Parathyroid adenoma (tissue), 2 donors: ENCODE measurements at regions not wholly inside any gene's neighbourhood (a gene's known extent, or its start where the extent isn't known, plus 50 kb on each side); places are given as distances from the start of the nearest gene placed in this dataset.

Experiments
- H2AFZ ChIP-seq: fragments of 300-600 bp; sonication (generic); one replicate; pipeline ENCODE4 v1.7.0; 2017; ENCODE audit warnings: antibody characterized with exemption, mild to moderate bottlenecking
- H3K27ac ChIP-seq: fragments of 300-600 bp; sonication (generic); one replicate; pipeline ENCODE4 v1.7.0; 2017
- H3K27me3 ChIP-seq: fragments of 300-600 bp; sonication (generic); one replicate; pipeline ENCODE4 v1.7.0; 2017; ENCODE audit warnings: low read length; ENCODE audit not compliant: control insufficient read depth, insufficient read depth
- H3K36me3 ChIP-seq: fragments of 300-600 bp; sonication (generic); one replicate; pipeline ENCODE4 v1.7.0; 2017; ENCODE audit warnings: low read length; ENCODE audit not compliant: control insufficient read depth, insufficient read depth
- H3K4me1 ChIP-seq: fragments of 300-600 bp; sonication (generic); one replicate; pipeline ENCODE4 v1.7.0; 2017; ENCODE audit warnings: control low read depth
- H3K4me2 ChIP-seq: fragments of 300-600 bp; sonication (generic); one replicate; pipeline ENCODE4 v1.7.0; 2017; ENCODE audit warnings: low read length
- H3K4me3 ChIP-seq: fragments of 300-600 bp; sonication (generic); one replicate; pipeline ENCODE4 v1.7.0; 2017; ENCODE audit warnings: low read depth, low read length
- H3K79me2 ChIP-seq: fragments of 300-600 bp; sonication (generic); one replicate; pipeline ENCODE4 v1.7.0; 2017; ENCODE audit warnings: control low read depth
- H3K9ac ChIP-seq: fragments of 300-600 bp; sonication (generic); one replicate; pipeline ENCODE4 v1.7.0; 2017; ENCODE audit warnings: mild to moderate bottlenecking
- H3K9me3 ChIP-seq: fragments of 300-600 bp; sonication (generic); one replicate; pipeline ENCODE4 v1.7.0; 2017; ENCODE audit warnings: low read length; ENCODE audit not compliant: control insufficient read depth
- TF ChIP-seq, protein P1 (sequence below): fragments of 300-600 bp; sonication (generic); IDR thresholded peaks from one replicate; pipeline ENCODE4 v1.7.0; 2017; ENCODE audit warnings: antibody characterized with exemption, mild to moderate bottlenecking
- donor health status: primary hyperparathyroidism.

DNA sequence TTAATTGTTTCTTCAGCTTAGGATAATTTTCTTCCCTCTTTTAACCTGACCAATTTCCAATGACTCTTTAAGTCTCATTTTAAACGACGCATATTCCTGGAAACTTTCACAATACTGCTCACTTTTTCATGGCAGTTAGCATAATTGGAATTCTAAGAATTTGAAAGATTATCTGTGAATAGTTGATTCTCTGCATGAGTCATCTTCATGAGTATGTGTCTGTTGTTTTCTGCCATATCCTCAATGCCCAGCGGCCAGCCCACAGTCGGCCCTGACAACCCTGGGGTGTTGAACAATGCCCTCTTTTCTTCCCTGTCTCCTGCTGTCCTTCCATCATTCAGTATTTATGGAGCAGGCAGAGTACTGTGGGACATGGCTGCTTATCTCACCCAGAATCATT lies 554.2 kb downstream of the CDH26 start:
- Histone ChIP-seq H3K27me3 (no peaks in the 10 kb centered on the region), H3K9ac (no peak overlapping the region), H3K4me2 (no peak overlapping the region), H3K9me3 (no peaks in the 10 kb centered on the region), H2AFZ (no peak overlapping the region), H3K4me3 (no peak overlapping the region), H3K27ac (no peak overlapping the region), H3K4me1 (no peaks in the 10 kb centered on the region), H3K79me2 (no peaks in the 10 kb centered on the region), H3K36me3 (no peaks in the 10 kb centered on the region)
- TF ChIP-seq, protein P1, sequence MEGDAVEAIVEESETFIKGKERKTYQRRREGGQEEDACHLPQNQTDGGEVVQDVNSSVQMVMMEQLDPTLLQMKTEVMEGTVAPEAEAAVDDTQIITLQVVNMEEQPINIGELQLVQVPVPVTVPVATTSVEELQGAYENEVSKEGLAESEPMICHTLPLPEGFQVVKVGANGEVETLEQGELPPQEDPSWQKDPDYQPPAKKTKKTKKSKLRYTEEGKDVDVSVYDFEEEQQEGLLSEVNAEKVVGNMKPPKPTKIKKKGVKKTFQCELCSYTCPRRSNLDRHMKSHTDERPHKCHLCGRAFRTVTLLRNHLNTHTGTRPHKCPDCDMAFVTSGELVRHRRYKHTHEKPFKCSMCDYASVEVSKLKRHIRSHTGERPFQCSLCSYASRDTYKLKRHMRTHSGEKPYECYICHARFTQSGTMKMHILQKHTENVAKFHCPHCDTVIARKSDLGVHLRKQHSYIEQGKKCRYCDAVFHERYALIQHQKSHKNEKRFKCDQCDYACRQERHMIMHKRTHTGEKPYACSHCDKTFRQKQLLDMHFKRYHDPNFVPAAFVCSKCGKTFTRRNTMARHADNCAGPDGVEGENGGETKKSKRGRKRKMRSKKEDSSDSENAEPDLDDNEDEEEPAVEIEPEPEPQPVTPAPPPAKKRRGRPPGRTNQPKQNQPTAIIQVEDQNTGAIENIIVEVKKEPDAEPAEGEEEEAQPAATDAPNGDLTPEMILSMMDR = no peak

DNA sequence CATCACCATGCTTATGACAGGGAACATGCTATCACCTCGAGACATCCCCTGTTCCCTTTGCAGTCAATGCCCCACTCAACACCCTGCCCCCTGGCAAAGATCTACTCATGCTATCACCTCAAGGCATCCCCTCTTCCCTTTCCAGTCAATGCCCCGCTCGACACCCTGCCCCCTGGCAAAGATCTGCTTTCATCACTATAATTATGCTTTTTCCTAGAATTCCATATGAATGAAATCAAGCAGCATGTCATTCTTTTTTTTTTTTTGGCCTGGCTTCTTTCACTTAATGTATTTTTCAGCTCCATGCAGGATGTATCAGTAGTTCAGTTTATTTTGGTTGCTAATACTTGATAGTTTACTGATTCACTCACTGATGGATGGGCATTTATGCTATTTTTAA lies 554.9 kb downstream of the CDH26 start:
- Histone ChIP-seq H3K36me3 (no peaks in the 10 kb centered on the region), H3K9me3 (no peaks in the 10 kb centered on the region), H3K79me2 (no peaks in the 10 kb centered on the region), H3K27me3 (no peaks in the 10 kb centered on the region), H3K4me2 (no peak overlapping the region), H3K9ac (no peak overlapping the region), H2AFZ (no peak overlapping the region), H3K4me3 (no peak overlapping the region), H3K4me1 (no peaks in the 10 kb centered on the region), H3K27ac (no peak overlapping the region)
- TF ChIP-seq, protein P1 = no peak

DNA sequence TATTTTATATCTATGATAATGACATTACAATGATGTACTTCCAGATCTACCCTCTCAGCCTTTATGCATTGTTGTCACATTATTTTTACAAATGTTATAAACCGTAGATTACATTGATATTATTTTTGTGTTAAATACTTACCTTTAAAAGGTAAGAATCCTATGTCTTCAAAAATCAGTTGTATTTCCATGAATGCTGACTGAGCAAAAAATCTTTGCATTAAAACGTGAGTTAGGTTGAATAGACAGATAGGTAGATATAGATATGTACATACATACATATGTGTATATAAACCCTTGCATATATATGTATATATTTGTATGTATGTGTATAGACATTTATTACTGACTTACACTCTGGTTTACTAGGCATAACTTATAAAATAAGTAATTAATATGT lies 558.2 kb downstream of the CDH26 start:
- Histone ChIP-seq H3K27me3 (no peaks in the 10 kb centered on the region), H3K79me2 (no peaks in the 10 kb centered on the region), H2AFZ (no peak overlapping the region), H3K27ac (no peak overlapping the region), H3K9ac (no peak overlapping the region), H3K4me2 (no peak overlapping the region), H3K4me3 (no peak overlapping the region), H3K9me3 (no peaks in the 10 kb centered on the region), H3K36me3 (no peaks in the 10 kb centered on the region), H3K4me1 (no peaks in the 10 kb centered on the region)
- TF ChIP-seq, protein P1 = no peak

DNA sequence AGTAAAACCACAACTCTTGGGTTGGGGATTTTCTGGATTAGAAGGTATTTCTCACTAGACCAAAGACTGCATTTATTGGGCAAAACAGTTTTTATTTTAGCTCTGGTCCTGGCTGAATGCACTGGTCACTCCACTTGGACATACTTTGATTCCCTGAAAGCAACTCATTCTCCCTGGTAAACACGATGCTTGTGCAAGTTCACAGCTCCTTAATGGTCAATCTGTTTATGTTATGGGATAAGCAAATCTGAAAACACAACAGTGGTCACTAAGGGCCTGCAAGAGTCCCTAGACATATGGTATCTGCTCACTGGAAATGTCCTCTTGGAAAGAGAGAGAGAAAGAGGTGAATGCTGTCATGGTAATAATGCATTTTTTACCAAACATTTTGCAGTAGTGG lies 559.8 kb downstream of the CDH26 start:
- no peak overlapping the region for H3K9ac ChIP-seq

DNA sequence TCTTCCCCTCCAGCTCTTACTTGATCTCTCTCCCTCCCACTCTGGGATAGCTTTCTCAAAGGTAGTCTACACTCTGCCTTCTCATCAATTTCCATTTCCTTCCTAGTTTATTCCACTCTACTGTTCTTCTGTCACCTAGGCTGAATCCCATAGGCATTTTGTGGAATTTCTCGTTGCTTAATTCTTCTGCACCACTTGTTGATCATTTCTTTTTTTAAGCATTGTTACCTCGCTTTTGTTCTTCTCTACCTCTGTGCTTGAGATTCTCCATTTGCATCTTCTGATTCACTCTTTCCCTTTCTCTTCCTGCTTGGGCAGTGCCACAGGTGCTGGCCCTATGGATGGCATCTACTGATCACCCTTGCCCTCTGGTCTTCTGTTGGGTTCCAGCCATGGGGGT lies 567.2 kb downstream of the CDH26 start:
- H3K36me3 ChIP-seq = no peaks in the 10 kb centered on the region
- no peaks in the 10 kb centered on the region for H3K9me3 ChIP-seq
- H3K4me1 ChIP-seq = no peaks in the 10 kb centered on the region
- TF ChIP-seq, protein P1 = no peak
- no peak overlapping the region for H2AFZ ChIP-seq
- no peak overlapping the region for H3K9ac ChIP-seq
- no peak overlapping the region for H3K4me3 ChIP-seq
- H3K27me3 ChIP-seq = no peaks in the 10 kb centered on the region
- H3K27ac ChIP-seq = no peak overlapping the region
- H3K4me2 ChIP-seq = no peak overlapping the region
- no peaks in the 10 kb centered on the region for H3K79me2 ChIP-seq

More for the DNA sequence above, 559.8 kb downstream of the CDH26 start:
- Histone ChIP-seq H3K27me3 (no peaks in the 10 kb centered on the region), H3K79me2 (no peaks in the 10 kb centered on the region), H3K4me3 (no peak overlapping the region), H3K9me3 (no peaks in the 10 kb centered on the region), H3K27ac (no peak overlapping the region), H2AFZ (no peak overlapping the region), H3K36me3 (no peaks in the 10 kb centered on the region), H3K4me2 (no peak overlapping the region), H3K4me1 (no peaks in the 10 kb centered on the region)
- TF ChIP-seq, protein P1 = no peak
